ENCODE measurements at regions not wholly inside any gene's neighbourhood (a gene's known extent, or its start where the extent isn't known, plus 50 kb on each side); places are given as distances from the start of the nearest gene placed in this dataset.

DNA sequence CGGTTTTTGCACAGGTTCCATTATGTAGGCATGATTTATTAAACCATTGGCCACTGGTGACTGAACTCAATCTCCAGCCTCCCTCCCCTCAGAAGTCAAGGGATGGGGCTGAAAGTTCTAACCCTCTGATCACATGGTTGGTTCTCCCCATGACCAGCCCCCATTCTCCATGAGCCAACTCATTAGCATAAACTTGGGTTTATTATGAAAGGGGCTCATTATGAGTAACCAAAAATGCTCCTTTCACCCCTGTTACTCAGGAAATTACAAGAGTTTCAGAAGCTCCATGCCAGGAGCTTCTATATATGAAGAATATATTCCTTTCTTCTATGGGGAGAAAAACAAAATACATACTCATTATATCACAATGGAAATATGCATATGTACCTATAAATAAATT, 555.3 kb downstream of the HS3ST4 start:
- no peak for DNase-seq (ENCODE audit: low read depth)
- TF ChIP-seq, protein P1, sequence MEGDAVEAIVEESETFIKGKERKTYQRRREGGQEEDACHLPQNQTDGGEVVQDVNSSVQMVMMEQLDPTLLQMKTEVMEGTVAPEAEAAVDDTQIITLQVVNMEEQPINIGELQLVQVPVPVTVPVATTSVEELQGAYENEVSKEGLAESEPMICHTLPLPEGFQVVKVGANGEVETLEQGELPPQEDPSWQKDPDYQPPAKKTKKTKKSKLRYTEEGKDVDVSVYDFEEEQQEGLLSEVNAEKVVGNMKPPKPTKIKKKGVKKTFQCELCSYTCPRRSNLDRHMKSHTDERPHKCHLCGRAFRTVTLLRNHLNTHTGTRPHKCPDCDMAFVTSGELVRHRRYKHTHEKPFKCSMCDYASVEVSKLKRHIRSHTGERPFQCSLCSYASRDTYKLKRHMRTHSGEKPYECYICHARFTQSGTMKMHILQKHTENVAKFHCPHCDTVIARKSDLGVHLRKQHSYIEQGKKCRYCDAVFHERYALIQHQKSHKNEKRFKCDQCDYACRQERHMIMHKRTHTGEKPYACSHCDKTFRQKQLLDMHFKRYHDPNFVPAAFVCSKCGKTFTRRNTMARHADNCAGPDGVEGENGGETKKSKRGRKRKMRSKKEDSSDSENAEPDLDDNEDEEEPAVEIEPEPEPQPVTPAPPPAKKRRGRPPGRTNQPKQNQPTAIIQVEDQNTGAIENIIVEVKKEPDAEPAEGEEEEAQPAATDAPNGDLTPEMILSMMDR (IDR thresholded peaks at IDR 0.05; ENCODE audit: insufficient read depth, low read depth, low read length, missing control alignments), result no peak
- H3K4me3 ChIP-seq (ENCODE audit: low read depth, low read length), result no peak overlapping the region

DNA sequence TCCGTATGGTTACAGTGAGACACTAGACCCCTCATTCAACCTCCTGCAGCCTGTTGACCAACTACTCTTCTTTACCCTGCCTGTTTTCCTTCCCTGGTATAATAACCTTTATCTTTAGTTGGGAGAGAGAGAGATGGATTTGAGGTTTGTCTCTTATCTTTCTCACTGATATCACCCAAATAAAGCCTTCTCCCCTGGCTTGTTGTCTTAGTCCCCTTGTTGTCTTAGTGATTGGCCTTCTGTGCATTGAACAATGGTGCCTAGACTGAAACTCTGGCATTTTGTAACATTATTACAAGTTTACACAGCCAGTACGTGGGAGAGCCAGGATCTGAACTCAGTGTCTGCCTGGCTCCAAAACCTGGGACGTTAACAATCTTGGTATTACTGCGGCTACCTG, 560.8 kb downstream of the HS3ST4 start:
- no peak for DNase-seq (ENCODE audit: low read depth)
- TF ChIP-seq, protein P1 (IDR thresholded peaks at IDR 0.05; ENCODE audit: insufficient read depth, low read depth, low read length, missing control alignments), result no peak
- no peak overlapping the region for H3K4me3 ChIP-seq (ENCODE audit: low read depth, low read length)

DNA sequence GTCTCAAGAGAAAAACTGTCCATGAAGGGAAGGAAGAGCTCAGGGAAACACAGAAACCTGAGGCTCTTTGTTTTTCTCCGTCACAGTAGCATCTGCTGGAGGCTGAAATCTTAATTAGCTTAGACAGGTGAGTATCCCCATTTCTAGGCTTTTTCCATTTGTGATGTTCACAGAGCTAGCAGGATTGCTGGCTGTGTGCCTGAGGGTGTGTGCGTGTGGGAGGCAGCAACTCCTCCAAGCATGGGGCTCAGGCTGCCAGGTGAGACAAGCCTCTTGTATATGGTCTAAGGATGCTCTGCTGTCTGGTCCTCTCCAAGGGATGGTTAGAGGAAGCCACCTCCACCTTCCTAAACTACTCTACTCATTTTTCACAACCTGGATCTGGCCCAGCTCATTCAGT, 569.9 kb downstream of the HS3ST4 start:
- TF ChIP-seq, protein P1 (IDR thresholded peaks at IDR 0.05; ENCODE audit: insufficient read depth, low read depth, low read length, missing control alignments), result no peak
- H3K4me3 ChIP-seq (ENCODE audit: low read depth, low read length), result no peak overlapping the region
- DNase-seq (ENCODE audit: low read depth), result no peak

DNA sequence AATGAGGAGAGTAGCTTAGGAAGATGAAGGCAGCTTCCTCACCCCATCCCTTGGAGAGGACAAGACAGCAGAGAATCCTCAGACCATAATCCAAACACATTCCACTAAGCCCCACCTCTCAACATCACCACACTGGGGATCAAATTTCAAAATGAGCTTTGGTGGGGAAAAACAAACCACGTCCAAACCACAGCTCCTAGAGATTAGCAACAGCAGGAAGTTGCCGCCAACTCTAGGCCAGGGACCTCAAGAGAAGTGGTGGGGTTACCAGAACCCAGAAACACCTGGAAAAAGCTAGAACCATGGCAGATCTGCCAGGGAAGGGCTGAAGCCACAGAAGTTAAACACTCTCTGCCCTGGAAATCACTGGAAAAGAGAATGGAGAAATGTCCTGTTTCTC, 571.6 kb downstream of the HS3ST4 start:
- TF ChIP-seq, protein P1 (IDR thresholded peaks at IDR 0.05; ENCODE audit: insufficient read depth, low read depth, low read length, missing control alignments), result no peak
- DNase-seq (ENCODE audit: low read depth), result no peak
- H3K4me3 ChIP-seq (ENCODE audit: low read depth, low read length), result no peak overlapping the region

DNA sequence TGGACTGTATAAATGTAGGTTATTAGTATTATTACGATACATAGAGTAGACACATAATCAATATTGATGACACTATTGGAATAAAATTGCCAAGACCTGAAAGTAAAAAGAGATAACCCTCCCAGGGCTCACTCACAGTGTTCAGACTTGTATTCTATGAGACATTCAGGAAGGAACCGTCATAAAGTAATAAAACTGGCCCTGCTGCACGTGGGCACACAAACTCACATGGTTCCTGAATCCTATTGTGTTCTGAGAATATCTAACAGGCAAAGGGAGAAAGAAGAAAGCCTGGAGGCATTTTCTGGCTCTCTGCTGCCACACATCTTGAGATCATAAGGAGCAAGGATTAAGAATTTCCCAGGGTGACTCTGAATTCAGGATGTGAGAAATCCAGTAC, 575.9 kb downstream of the HS3ST4 start:
- TF ChIP-seq, protein P1 (IDR thresholded peaks at IDR 0.05; ENCODE audit: insufficient read depth, low read depth, low read length, missing control alignments), result no peak
- DNase-seq (ENCODE audit: low read depth), result no peak
- no peak overlapping the region for H3K4me3 ChIP-seq (ENCODE audit: low read depth, low read length)

DNA sequence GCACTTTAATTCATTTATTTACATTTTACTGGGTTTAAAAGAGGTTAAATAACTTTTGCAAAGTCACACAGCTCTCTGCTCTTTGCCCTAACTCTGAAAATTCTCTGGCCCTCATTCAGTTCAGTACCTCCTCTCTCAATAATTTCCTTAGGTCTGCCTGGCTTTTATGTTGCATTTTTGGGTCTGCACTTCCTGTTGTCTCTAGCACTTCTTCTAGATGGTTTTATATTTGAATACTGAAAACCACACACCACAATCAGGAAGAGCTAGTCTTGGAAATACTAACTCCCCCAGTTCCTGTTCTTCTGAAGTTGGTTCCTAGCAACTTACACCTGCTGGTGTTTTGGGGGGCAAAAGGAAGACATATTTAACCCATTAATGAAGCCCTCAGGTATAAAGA, 577.9 kb downstream of the HS3ST4 start:
- DNase-seq (ENCODE audit: low read depth), result no peak
- TF ChIP-seq, protein P1 (IDR thresholded peaks at IDR 0.05; ENCODE audit: insufficient read depth, low read depth, low read length, missing control alignments), result no peak
- H3K4me3 ChIP-seq (ENCODE audit: low read depth, low read length), result no peak overlapping the region

DNA sequence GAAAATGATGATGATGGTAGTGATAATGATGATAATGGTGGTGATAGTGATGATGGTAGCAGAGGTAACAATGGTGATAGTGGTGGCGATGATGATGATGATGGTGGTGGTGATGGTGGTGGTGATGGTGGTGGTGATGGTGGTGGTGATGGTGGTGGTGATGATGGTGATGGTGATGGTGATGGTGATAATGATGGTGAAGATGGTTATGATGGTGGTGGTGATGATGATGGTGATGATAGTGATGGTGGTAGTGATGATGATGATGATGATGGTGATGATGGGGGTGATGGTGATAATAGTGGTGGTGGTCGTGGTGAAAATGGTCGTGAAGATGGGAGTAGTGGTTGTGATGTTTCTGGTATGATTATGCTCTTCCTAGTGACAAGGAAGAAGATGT, 581.8 kb downstream of the HS3ST4 start:
- H3K4me3 ChIP-seq (ENCODE audit: low read depth, low read length), result no peak overlapping the region

More for the DNA sequence above, 581.8 kb downstream of the HS3ST4 start:
- TF ChIP-seq, protein P1 (IDR thresholded peaks at IDR 0.05; ENCODE audit: insufficient read depth, low read depth, low read length, missing control alignments), result no peak
- DNase-seq (ENCODE audit: low read depth), result no peak
